Neuronal stem cell (in vitro differentiated cells): ENCODE measurements at regions not wholly inside any gene's neighbourhood (a gene's known extent, or its start where the extent isn't known, plus 50 kb on each side); places are given as distances from the start of the nearest gene placed in this dataset.

ENCODE experiments used
- DNase-seq: peaks from one replicate; pipeline ENCODE4 v3.0.0-alpha.2; 2013; ENCODE audit warnings: low spot score
- H2AFZ ChIP-seq: one replicate; pipeline ENCODE4 v1.6.1; 2013; ENCODE audit warnings: mild to moderate bottlenecking, low read length, inconsistent platforms
- H2AK5ac ChIP-seq: 2 replicates; pipeline ENCODE4 v1.6.1; 2013; ENCODE audit warnings: low read depth, mild to moderate bottlenecking, inconsistent platforms, low read length, moderate library complexity, mixed read lengths
- H2BK120ac ChIP-seq: 2 replicates; pipeline ENCODE4 v1.6.1; 2013; ENCODE audit warnings: low read depth, mild to moderate bottlenecking, inconsistent platforms, low read length, moderate library complexity, mixed read lengths
- H2BK12ac ChIP-seq: one replicate; pipeline ENCODE4 v1.6.1; 2013; ENCODE audit warnings: low read length, inconsistent platforms
- H2BK15ac ChIP-seq: 2 replicates; pipeline ENCODE4 v1.6.1; 2013; ENCODE audit warnings: mild to moderate bottlenecking, low read length, inconsistent platforms, mixed read lengths
- H2BK5ac ChIP-seq: one replicate; pipeline ENCODE4 v1.6.1; 2013; ENCODE audit warnings: inconsistent platforms, mild to moderate bottlenecking, low read length, moderate library complexity
- H3K14ac ChIP-seq: one replicate; pipeline ENCODE4 v1.6.1; 2013; ENCODE audit warnings: low read length, inconsistent platforms
- H3K18ac ChIP-seq: 2 replicates; pipeline ENCODE4 v1.6.1; 2013; ENCODE audit warnings: low read length, inconsistent platforms
- H3K23ac ChIP-seq: 2 replicates; pipeline ENCODE4 v1.6.1; 2013; ENCODE audit warnings: low read depth, mild to moderate bottlenecking, mixed read lengths, low read length, inconsistent platforms; ENCODE audit not compliant: poor library complexity
- H3K27ac ChIP-seq: replicated peaks from 3 replicates; pipeline ENCODE4 v1.5.1; 2013; ENCODE audit warnings: low read length, inconsistent platforms
- H3K27me3 ChIP-seq, 3 experiments: 2 replicates each; pipeline ENCODE4 v1.6.1; 2013; ENCODE audit warnings: low read length in 3 of 3, mild to moderate bottlenecking in 2 of 3, inconsistent platforms in 1 of 3, low read depth in 1 of 3, mixed read lengths in 1 of 3, moderate library complexity in 1 of 3; ENCODE audit not compliant: control insufficient read depth in 3 of 3, insufficient read depth in 3 of 3
- H3K36me3 ChIP-seq, 2 donors: replicated peaks in 1 of 2; 2 replicates each; pipeline ENCODE4 v1.6.1; 2013; ENCODE audit warnings: low read length in 2 of 2; ENCODE audit not compliant: control insufficient read depth in 2 of 2, insufficient read depth in 2 of 2
- H3K4ac ChIP-seq: 2 replicates; pipeline ENCODE4 v1.6.1; 2013; ENCODE audit warnings: inconsistent platforms, mild to moderate bottlenecking, low read length, moderate library complexity
- H3K4me1 ChIP-seq, 2 donors: 1 replicate in 1 of 2; 2 replicates in 1 of 2; pipeline ENCODE4 v1.6.1; 2013; ENCODE audit warnings: low read length in 2 of 2, low read depth in 1 of 2; ENCODE audit not compliant: control insufficient read depth in 2 of 2, insufficient read depth in 1 of 2
- H3K4me2 ChIP-seq: one replicate; pipeline ENCODE4 v1.6.1; 2013; ENCODE audit warnings: mild to moderate bottlenecking, low read length, inconsistent platforms; ENCODE audit not compliant: insufficient read depth, poor library complexity, severe bottlenecking
- H3K4me3 ChIP-seq, 2 donors: 2 replicates each; pipeline ENCODE4 v1.5.1; 2013; ENCODE audit warnings: low read length in 2 of 2, mild to moderate bottlenecking in 2 of 2, inconsistent platforms in 1 of 2, moderate library complexity in 1 of 2
- H3K79me1 ChIP-seq: one replicate; pipeline ENCODE4 v1.6.1; 2013; ENCODE audit warnings: low read depth, mild to moderate bottlenecking, inconsistent platforms, low read length, moderate library complexity
- H3K9ac ChIP-seq: one replicate; pipeline ENCODE4 v1.6.1; 2013; ENCODE audit warnings: mild to moderate bottlenecking, low read depth, low read length, inconsistent platforms; ENCODE audit not compliant: poor library complexity
- H3K9me3 ChIP-seq, 2 donors: replicated peaks in 1 of 2; 2 replicates each; pipeline versions ENCODE3 to v1.6.1; 2013; ENCODE audit warnings: low read length in 2 of 2, mild to moderate bottlenecking in 2 of 2, inconsistent platforms in 1 of 2, low read depth in 1 of 2, mixed read lengths in 1 of 2, moderate library complexity in 1 of 2; ENCODE audit not compliant: control insufficient read depth in 2 of 2, insufficient read depth in 1 of 2
- H4K8ac ChIP-seq: one replicate; pipeline ENCODE4 v1.6.1; 2013; ENCODE audit warnings: low read depth, mild to moderate bottlenecking, inconsistent platforms, low read length, moderate library complexity
- H4K91ac ChIP-seq: one replicate; pipeline ENCODE4 v1.6.1; 2013; ENCODE audit warnings: low read length, low read depth, mild to moderate bottlenecking, inconsistent platforms; ENCODE audit not compliant: poor library complexity
- WGBS, 2 donors: extraction: QIAGEN DNeasy Blood & Tissue Kit; methylation state at CpG; one replicate each; pipeline ENCODE4 v1.1.7; 2013; ENCODE audit warnings: missing lambda C conversion rate in 2 of 2, mixed read lengths in 1 of 2; ENCODE audit not compliant: insufficient read length in 2 of 2, insufficient replicate concordance in 1 of 2; ENCODE audit errors: extremely low coverage in 2 of 2; 5-methylcytosine and 5-hydroxymethylcytosine counted together

- no peaks in the 10 kb centered on the region for H3K79me1 ChIP-seq
- H3K14ac ChIP-seq, result no peak overlapping the region
- no peak overlapping the region for H3K18ac ChIP-seq
- no peak overlapping the region for H3K9ac ChIP-seq
- no peak overlapping the region for H3K4me2 ChIP-seq
- no peak for DNase-seq
- no peak overlapping the region for H2BK120ac ChIP-seq
- H3K4me1 ChIP-seq, result peaks cover 0 to 4% of the 10 kb centered on the region in 2 donors
- no peak overlapping the region for H3K23ac ChIP-seq
- no peaks in the 10 kb centered on the region for H3K36me3 ChIP-seq
- no peak overlapping the region for H2BK15ac ChIP-seq
- no CpG with 5 or more reads among the region's 1 CpG for WGBS, 2 donors
- H2AFZ ChIP-seq, result no peak overlapping the region
- H3K27ac ChIP-seq, result no peak overlapping the region
- no peaks in the 10 kb centered on the region for H3K9me3 ChIP-seq
- no peak overlapping the region for H4K8ac ChIP-seq
- H2BK12ac ChIP-seq, result no peak overlapping the region
- H2BK5ac ChIP-seq, result no peak overlapping the region
- no peak overlapping the region for H3K4ac ChIP-seq
- H3K27me3 ChIP-seq, result no peaks in the 10 kb centered on the region
- H4K91ac ChIP-seq, result no peak overlapping the region
- H3K4me3 ChIP-seq, result no peak overlapping the region
- no peak overlapping the region for H2AK5ac ChIP-seq
These were observed 412.5 kb upstream of the DDI1 start for GRCh38 chr11:103623933-103624332.

- Histone ChIP-seq H4K91ac (no peak overlapping the region), H3K27me3 (no peaks in the 10 kb centered on the region), H3K79me1 (no peaks in the 10 kb centered on the region), H2AFZ (no peak overlapping the region), H3K9me3 (no peaks in the 10 kb centered on the region), H3K23ac (no peak overlapping the region), H3K14ac (no peak overlapping the region), H2BK5ac (no peak overlapping the region), H2BK15ac (no peak overlapping the region), H3K4me2 (no peak overlapping the region), H2BK120ac (no peak overlapping the region), H2AK5ac (no peak overlapping the region), H3K27ac (no peak overlapping the region), H4K8ac (no peak overlapping the region), H2BK12ac (no peak overlapping the region), H3K36me3 (no peaks in the 10 kb centered on the region), H3K9ac (no peak overlapping the region), H3K4me1 (peaks cover 0 to 4% of the 10 kb centered on the region in 2 donors), H3K18ac (no peak overlapping the region), H3K4me3 (no peak overlapping the region), H3K4ac (no peak overlapping the region)
- WGBS, 2 donors, result no CpG with 5 or more reads among the region's 5 CpGs
- no peak for DNase-seq
These were observed 411.5 kb upstream of the DDI1 start for GRCh38 chr11:103624708-103625623.

- Histone ChIP-seq H3K27me3 (no peaks in the 10 kb centered on the region), H3K36me3 (no peaks in the 10 kb centered on the region), H2BK15ac (no peak overlapping the region), H4K8ac (no peak overlapping the region), H3K9ac (no peak overlapping the region), H4K91ac (no peak overlapping the region), H3K4ac (no peak overlapping the region), H3K18ac (no peak overlapping the region), H3K79me1 (no peaks in the 10 kb centered on the region), H3K23ac (no peak overlapping the region), H3K27ac (no peak overlapping the region), H2BK12ac (no peak overlapping the region), H2AFZ (no peak overlapping the region), H3K14ac (no peak overlapping the region), H2BK120ac (no peak overlapping the region), H3K4me1 (peaks cover 0 to 4% of the 10 kb centered on the region in 2 donors), H3K9me3 (no peaks in the 10 kb centered on the region), H2AK5ac (no peak overlapping the region), H3K4me3 (no peak overlapping the region), H2BK5ac (no peak overlapping the region), H3K4me2 (no peak overlapping the region)
- no peak for DNase-seq
- WGBS, 2 donors, result no CpG with 5 or more reads among the region's 1 CpG
These were observed 410.8 kb upstream of the DDI1 start for GRCh38 chr11:103625624-103625965.

DNA sequence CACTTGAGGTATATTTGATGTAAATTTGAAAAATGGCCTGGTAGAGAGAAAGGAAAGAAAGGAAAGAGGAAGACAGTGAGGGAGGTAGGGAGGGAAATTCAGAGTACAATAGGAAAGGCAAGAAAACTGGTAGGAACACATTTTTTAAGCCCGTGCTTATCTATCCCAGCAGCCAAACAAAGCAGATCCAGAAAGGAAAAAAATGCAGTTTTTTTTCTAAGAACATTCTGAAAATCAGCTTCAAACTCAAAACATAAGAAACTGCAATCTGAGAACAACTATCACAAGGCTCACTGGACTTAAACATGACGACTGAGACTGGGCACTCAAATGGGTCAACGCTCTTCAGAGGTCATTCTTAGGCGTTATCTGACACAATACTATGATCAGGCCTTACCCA is 408.3 kb upstream of the DDI1 start:
- Histone ChIP-seq H2AFZ (no peak overlapping the region), H2BK5ac (no peak overlapping the region), H3K27me3 (no peaks in the 10 kb centered on the region), H3K23ac (no peak overlapping the region), H3K79me1 (no peaks in the 10 kb centered on the region), H3K27ac (no peak overlapping the region), H3K4me1 (peaks cover 2 to 6% of the 10 kb centered on the region in 2 donors), H2BK120ac (no peak overlapping the region), H4K8ac (no peak overlapping the region), H2AK5ac (no peak overlapping the region), H2BK12ac (no peak overlapping the region), H3K9ac (no peak overlapping the region), H2BK15ac (no peak overlapping the region), H3K4ac (no peak overlapping the region), H3K18ac (no peak overlapping the region), H3K9me3 (no peaks in the 10 kb centered on the region), H4K91ac (no peak overlapping the region), H3K4me2 (no peak overlapping the region), H3K4me3 (no peak overlapping the region), H3K14ac (no peak overlapping the region), H3K36me3 (no peaks in the 10 kb centered on the region)
- WGBS, 2 donors, result no CpG with 5 or more reads among the region's 4 CpGs
- no peak for DNase-seq
